ENCODE measurements at regions not wholly inside any gene's neighbourhood (a gene's known extent, or its start where the extent isn't known, plus 50 kb on each side); places are given as distances from the start of the nearest gene placed in this dataset.

- Histone ChIP-seq H3K14ac (ENCODE audit: insufficient read length) (no peak overlapping the region), H3K23me2 (ENCODE audit: low read depth, low read length) (no peaks in the 10 kb centered on the region), H3K4me2 (ENCODE audit: insufficient read depth in 1 of 2, low read depth in 2 of 2, low read length in 2 of 2) (no peak overlapping the region), H4K20me1 (replicated peaks in 1 of 2; ENCODE audit: control insufficient read depth in 1 of 2, insufficient read depth in 2 of 2, low read length in 2 of 2) (no peaks in the 10 kb centered on the region), H2BK120ac (replicated peaks; ENCODE audit: low read depth, low read length) (no peak overlapping the region), H3K27me3 (replicated peaks in 1 of 4; ENCODE audit: control insufficient read depth in 3 of 4, extremely low read depth in 1 of 4, insufficient read depth in 3 of 4, low read length in 3 of 4) (no peaks in the 10 kb centered on the region), H2AK5ac (ENCODE audit: low read depth, low read length) (no peak overlapping the region), H4K8ac (ENCODE audit: extremely low read depth, insufficient read depth, low read length) (no peak overlapping the region), H3K4ac (replicated peaks; ENCODE audit: insufficient read length, low read depth, low read length) (no peak overlapping the region), H2AFZ (ENCODE audit: low read length) (no peak overlapping the region), H2BK15ac (ENCODE audit: low read length) (no peak overlapping the region), H4K5ac (ENCODE audit: insufficient read length, low read depth, low read length) (no peak overlapping the region), H3K4me3 (ENCODE audit: extremely low read depth in 1 of 4, insufficient read depth in 2 of 4, low read depth in 3 of 4, low read length in 4 of 4) (no peak overlapping the region), H3K36me3 (ENCODE audit: control insufficient read depth in 2 of 4, insufficient read depth in 4 of 4, low read length in 3 of 4) (no peaks in the 10 kb centered on the region), H3K79me1 (ENCODE audit: low read depth, low read length) (no peaks in the 10 kb centered on the region), H2BK12ac (ENCODE audit: low read depth, low read length) (no peak overlapping the region), H3K79me2 (ENCODE audit: control insufficient read depth in 1 of 2, insufficient read depth in 2 of 2, low read length in 2 of 2) (no peaks in the 10 kb centered on the region), H3K9ac (replicated peaks in 1 of 4; ENCODE audit: extremely low read depth in 1 of 4, low read depth in 3 of 4, low read length in 3 of 4) (no peak overlapping the region), H3K27ac (ENCODE audit: low read depth, low read length) (no peak overlapping the region), H2BK5ac (ENCODE audit: low read depth, low read length) (no peak overlapping the region), H2BK20ac (ENCODE audit: low read length) (no peak overlapping the region), H3K56ac (replicated peaks; ENCODE audit: insufficient read length, low read depth, low read length) (no peak overlapping the region), H3K9me3 (ENCODE audit: insufficient read depth in 2 of 2, low read depth in 1 of 2, low read length in 1 of 2) (peaks cover 5 to 7% of the 10 kb centered on the region in 2 experiments; a peak in 3 of 4 replicates), H3K4me1 (replicated peaks in 1 of 4; ENCODE audit: control insufficient read depth in 3 of 4, insufficient read depth in 4 of 4, low read length in 3 of 4) (no peaks in the 10 kb centered on the region), H4K91ac (replicated peaks; ENCODE audit: insufficient read length, low read length) (no peak overlapping the region), H3K18ac (ENCODE audit: extremely low read depth, low read length) (no peak overlapping the region), H3K23ac (ENCODE audit: insufficient read length) (no peak overlapping the region)
- no peak for FAIRE-seq
- DNase-seq (ENCODE audit: low read depth in 1 of 2, low spot score in 2 of 2), result no peak
- TF ChIP-seq RFX5 (IDR thresholded peaks at IDR 0.05; ENCODE audit: borderline replicate concordance, low read depth, low read length) (no peak), TAF7 (optimal IDR thresholded peaks at IDR 0.05; ENCODE audit: borderline replicate concordance, low read depth, low read length) (no peak), KDM5A (IDR thresholded peaks at IDR 0.05; ENCODE audit: low read length) (no peak), FOSL1 (IDR thresholded peaks at IDR 0.05; ENCODE audit: insufficient read depth, low read depth, low read length) (no peak)
- 47% methylated on average over 2 of the region's 2 CpGs; no CpG with 5 or more reads in 1 of the 2 experiments for WGBS, 2 experiments (ENCODE audit: extremely low coverage in 1 of 2, insufficient coverage in 1 of 2, insufficient read length in 1 of 2, insufficient replicate concordance in 2 of 2, low coverage in 1 of 2, low lambda C conversion rate in 2 of 2, missing lambda C conversion rate in 1 of 2)
- POLR2A ChIA-PET (ENCODE audit: partially characterized antibody), result no interaction called here
- CTCF ChIA-PET (ENCODE audit: partially characterized antibody), result no interaction called here
These were observed 122.1 kb upstream of the TPK1 start for GRCh38 chr7:144957998-144958397.
